Neutrophil (primary cell): ENCODE measurements at regions not wholly inside any gene's neighbourhood (a gene's known extent, or its start where the extent isn't known, plus 50 kb on each side); places are given as distances from the start of the nearest gene placed in this dataset.

Source experiments
- H3K27ac ChIP-seq: fragments of 200-600 bp; sonication (generic); 2 replicates; pipeline ENCODE4 v1.5.1; 2016; ENCODE audit warnings: mild to moderate bottlenecking, moderate library complexity
- H3K27me3 ChIP-seq: fragments of 200-600 bp; sonication (generic); 2 replicates; pipeline ENCODE4 v1.6.0; 2016; ENCODE audit warnings: mild to moderate bottlenecking
- H3K36me3 ChIP-seq: fragments of 200-600 bp; sonication (generic); 2 replicates; pipeline ENCODE4 v1.5.1; 2017
- H3K4me1 ChIP-seq, 2 experiments: fragments of 200-600 bp in 1 of 2; sonication (generic) in 1 of 2; 1 replicate in 1 of 2; 2 replicates in 1 of 2; pipeline versions ENCODE4 v1.5.1 to v1.6.1; 2013 to 2016; ENCODE audit warnings: low read depth in 1 of 2, low read length in 1 of 2, mild to moderate bottlenecking in 1 of 2, moderate library complexity in 1 of 2; ENCODE audit not compliant: control insufficient read depth in 1 of 2, insufficient read depth in 1 of 2
- H3K4me3 ChIP-seq, 2 experiments: fragments of 200-600 bp in 1 of 2; sonication (generic) in 1 of 2; 1 replicate in 1 of 2; 2 replicates in 1 of 2; pipeline ENCODE4 v1.5.1; 2013 to 2016; ENCODE audit warnings: low read depth in 1 of 2, low read length in 1 of 2, mild to moderate bottlenecking in 1 of 2, moderate library complexity in 1 of 2
- H3K9me3 ChIP-seq: fragments of 200-600 bp; sonication (generic); 2 replicates; pipeline ENCODE4 v1.5.1; 2016
- CTCF ChIP-seq: fragments of 200-600 bp; sonication (generic); IDR thresholded peaks from 2 replicates; pipeline ENCODE4 v1.5.1; 2016; ENCODE audit warnings: antibody characterized with exemption

- no peaks in the 10 kb centered on the region for H3K4me1 ChIP-seq
- peaks cover 5% of the 10 kb centered on the region for H3K27me3 ChIP-seq
- no peaks in the 10 kb centered on the region for H3K36me3 ChIP-seq
- no peaks in the 10 kb centered on the region for H3K9me3 ChIP-seq
- TF ChIP-seq CTCF: no peak
- H3K27ac ChIP-seq: no peak overlapping the region
- H3K4me3 ChIP-seq: no peak overlapping the region
Observed at GRCh38 chr10:131689954-131690757, 210.7 kb upstream of the PPP2R2D start.

GRCh38 chr10:131690805-131691239 lies 210.0 kb upstream of the PPP2R2D start:
- Histone ChIP-seq H3K4me3 (no peak overlapping the region), H3K4me1 (no peaks in the 10 kb centered on the region), H3K36me3 (no peaks in the 10 kb centered on the region), H3K27me3 (peaks cover 5% of the 10 kb centered on the region), H3K27ac (no peak overlapping the region), H3K9me3 (no peaks in the 10 kb centered on the region)
- TF ChIP-seq CTCF: no peak

- no peak for TF ChIP-seq CTCF
Observed at GRCh38 chr10:131691481-131692090, 209.2 kb upstream of the PPP2R2D start.

GRCh38 chr10:131692176-131692575 lies 208.6 kb upstream of the PPP2R2D start:
- no peaks in the 10 kb centered on the region for H3K4me1 ChIP-seq
- no peak overlapping the region for H3K27ac ChIP-seq
- H3K36me3 ChIP-seq: no peaks in the 10 kb centered on the region
- H3K4me3 ChIP-seq: no peak overlapping the region
- no peaks in the 10 kb centered on the region for H3K9me3 ChIP-seq
- TF ChIP-seq CTCF: no peak
- H3K27me3 ChIP-seq: no peaks in the 10 kb centered on the region

More at GRCh38 chr10:131691481-131692090, 209.2 kb upstream of the PPP2R2D start:
- H3K27me3 ChIP-seq: peaks cover 5% of the 10 kb centered on the region
- no peak overlapping the region for H3K4me3 ChIP-seq
- H3K36me3 ChIP-seq: no peaks in the 10 kb centered on the region
- H3K9me3 ChIP-seq: no peaks in the 10 kb centered on the region
- H3K27ac ChIP-seq: no peak overlapping the region
- no peaks in the 10 kb centered on the region for H3K4me1 ChIP-seq

- Histone ChIP-seq H3K4me1 (no peaks in the 10 kb centered on the region), H3K4me3 (no peak overlapping the region), H3K36me3 (no peaks in the 10 kb centered on the region), H3K27me3 (no peaks in the 10 kb centered on the region), H3K9me3 (no peaks in the 10 kb centered on the region), H3K27ac (no peak overlapping the region)
- no peak for TF ChIP-seq CTCF
Observed at GRCh38 chr10:131692686-131693334, 208.0 kb upstream of the PPP2R2D start.
